GM18951 (cell line): ENCODE measurements at regions not wholly inside any gene's neighbourhood (a gene's known extent, or its start where the extent isn't known, plus 50 kb on each side); places are given as distances from the start of the nearest gene placed in this dataset.

Experiments used
- POLR2A ChIP-seq: IDR thresholded peaks from 4 replicates; pipeline ENCODE4 v1.6.1; 2011; ENCODE audit warnings: mild to moderate bottlenecking; ENCODE audit not compliant: insufficient read length, insufficient read depth; ENCODE audit errors: extremely low read depth
- in situ Hi-C: fragments of 300-500 bp; cut with MboI; formaldehyde crosslinking; loops from one replicate; pipeline ENCODE4 v1.12.0; 2022; ENCODE audit warnings: low sequenced_read_pairs, mixed read lengths, inconsistent platforms; ENCODE audit not compliant: unreplicated experiment

DNA sequence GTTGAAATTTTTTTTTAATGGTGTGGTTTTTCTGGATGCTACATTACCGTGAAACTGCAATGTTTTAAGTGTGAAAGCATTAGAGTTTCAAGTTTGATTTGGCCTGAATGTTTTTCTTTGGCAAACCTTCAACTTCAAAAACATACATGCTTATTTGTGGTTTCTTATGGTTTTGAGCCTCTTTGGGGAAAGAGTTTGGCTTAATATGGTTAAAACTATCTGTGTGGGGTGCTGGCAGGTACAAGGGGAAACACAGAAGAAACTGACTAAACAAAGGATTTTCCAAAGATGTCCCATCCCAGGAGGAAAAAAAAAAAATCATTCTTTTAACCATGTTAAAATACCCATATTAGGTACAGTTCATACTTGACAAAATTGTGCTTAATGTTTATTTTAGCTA is 121.1 kb downstream of the HGF start:
- in situ Hi-C loops: no loop called here
- TF ChIP-seq POLR2A: no peak

DNA sequence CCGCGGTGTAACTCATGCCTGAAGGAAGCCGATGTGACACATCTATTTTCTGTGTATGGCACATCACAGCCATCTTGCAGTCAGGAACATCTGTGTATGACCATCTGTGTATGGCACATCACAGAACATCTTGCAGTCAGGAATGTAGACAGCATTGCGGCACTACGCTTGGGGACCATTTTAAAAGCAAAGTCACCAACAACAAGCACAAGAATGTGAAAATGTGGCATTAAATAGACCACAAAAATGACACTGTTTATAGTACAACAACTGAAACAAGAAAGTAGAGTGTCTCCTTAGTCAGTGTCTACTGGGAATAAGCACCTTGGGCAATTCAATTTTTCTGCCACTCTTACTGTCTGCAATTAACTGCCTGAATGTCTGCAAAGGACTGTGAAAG is 124.4 kb downstream of the HGF start:
- TF ChIP-seq POLR2A: no peak
- in situ Hi-C loops: no loop called here

DNA sequence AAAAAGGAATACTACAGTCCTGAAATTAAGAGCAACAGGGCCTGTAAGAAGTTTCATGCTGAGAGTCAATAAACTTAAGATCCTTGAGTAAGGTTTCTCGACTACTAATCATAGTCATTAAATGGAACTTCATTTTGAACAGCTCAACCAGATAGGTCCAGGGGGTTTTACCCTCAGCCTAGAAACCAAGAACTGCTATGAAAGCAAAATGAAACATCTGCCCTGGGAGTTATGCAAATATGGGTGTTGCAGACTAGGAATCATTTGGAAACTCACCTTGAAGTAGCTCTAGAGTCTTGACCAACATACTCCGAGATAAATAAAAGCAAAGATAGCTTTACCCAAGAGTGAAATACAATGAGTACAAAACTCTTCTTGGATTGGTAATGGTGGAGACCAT is 128.0 kb downstream of the HGF start:
- no peak for TF ChIP-seq POLR2A
- in situ Hi-C loops: no loop called here

DNA sequence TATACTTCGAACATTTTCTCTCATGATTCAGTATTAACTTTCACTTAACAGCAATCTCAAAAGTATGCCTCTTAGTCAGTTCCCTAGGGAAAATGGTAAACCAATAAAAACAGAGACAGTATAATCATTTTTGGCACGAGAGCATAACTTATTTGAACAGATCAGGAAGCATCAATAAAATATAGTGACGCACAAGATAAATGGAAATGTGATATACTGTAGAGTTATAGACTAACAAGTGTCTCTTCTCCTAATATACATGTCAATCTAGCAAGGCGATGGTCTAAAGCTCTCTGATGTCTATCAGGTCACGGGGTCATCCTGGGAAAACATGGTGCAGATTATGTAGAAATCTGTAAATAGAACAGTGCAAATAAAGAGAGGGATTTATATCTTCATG is 131.6 kb downstream of the HGF start:
- in situ Hi-C loops: no loop called here
- no peak for TF ChIP-seq POLR2A

DNA sequence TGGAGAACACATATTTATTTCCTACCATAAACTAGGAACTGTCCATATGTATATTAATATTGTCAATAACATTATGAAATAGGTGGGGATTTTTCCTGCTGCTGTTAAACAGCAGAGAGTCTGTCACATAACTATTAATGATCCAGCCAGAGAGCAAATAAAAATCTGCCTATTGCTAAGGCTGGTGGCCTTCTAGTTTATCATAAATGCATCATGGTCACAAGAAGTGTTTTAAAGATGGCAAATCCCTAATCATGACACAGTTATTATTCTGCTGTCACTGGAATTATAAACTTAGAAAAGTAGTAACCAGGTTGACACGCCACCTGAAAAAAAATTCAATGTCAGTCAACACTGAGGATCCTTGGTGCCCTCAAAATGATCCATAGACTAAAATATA is 132.3 kb downstream of the HGF start:
- no peak for TF ChIP-seq POLR2A

DNA sequence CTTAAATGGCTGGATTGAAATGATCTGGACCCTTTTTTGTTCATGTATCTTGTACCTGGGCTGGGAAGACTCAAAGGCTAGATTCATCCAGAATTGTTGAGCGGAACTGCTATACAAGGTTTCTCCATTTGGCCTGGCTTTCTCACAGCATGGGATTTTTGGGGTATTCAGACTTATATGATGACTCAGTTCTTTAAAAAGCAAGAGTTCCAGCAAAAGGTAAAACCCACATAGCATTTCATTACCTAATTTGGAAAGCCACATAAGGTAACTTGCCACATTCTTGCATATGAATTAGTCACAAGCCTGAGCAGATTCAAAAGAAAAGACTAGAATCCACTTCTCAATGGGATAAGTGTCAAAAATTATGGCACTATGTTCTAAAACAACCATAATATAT is 137.4 kb downstream of the HGF start:
- TF ChIP-seq POLR2A: no peak

More for the DNA sequence above, 132.3 kb downstream of the HGF start:
- in situ Hi-C loops: no loop called here

DNA sequence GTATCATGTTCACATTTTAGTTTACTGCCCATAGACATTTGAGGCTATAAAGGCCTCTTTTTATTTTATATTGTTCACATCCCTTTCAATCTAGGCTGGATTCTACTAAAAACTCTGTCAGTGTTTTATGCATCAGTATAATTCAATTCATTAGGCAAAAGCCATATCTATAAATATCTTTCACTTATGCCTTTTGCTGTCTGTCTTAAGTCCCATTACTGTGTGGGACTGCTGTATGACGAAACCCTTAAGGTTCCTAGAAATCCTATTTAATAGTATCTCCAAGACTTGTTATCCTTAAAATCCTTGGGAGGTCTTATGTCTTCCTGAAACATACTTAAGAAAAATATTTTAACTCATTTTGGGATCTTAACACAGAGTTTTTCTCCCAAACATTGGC is 139.2 kb downstream of the HGF start:
- TF ChIP-seq POLR2A: no peak
- in situ Hi-C loops: no loop called here

More for the DNA sequence above, 137.4 kb downstream of the HGF start:
- in situ Hi-C loops: no loop called here

DNA sequence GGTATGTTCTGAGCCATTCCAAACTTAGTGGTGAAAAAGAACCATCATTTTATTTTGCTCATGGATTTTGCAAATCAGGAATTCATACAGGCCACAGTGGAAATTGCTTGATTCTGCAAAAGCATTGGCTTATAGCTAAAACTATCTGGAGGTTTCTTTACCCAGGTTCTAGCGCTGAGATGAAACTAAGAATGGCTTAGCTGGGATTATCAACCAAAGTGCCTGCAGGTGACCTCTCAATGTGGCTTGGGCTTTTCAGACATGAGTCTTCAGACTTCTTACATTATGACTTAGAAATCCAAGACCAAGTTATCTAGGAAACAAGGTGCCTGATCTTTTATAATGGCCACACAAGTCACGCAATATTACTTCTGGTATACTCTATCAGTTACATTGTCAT is 140.1 kb downstream of the HGF start:
- TF ChIP-seq POLR2A: no peak
- in situ Hi-C loops: no loop called here

DNA sequence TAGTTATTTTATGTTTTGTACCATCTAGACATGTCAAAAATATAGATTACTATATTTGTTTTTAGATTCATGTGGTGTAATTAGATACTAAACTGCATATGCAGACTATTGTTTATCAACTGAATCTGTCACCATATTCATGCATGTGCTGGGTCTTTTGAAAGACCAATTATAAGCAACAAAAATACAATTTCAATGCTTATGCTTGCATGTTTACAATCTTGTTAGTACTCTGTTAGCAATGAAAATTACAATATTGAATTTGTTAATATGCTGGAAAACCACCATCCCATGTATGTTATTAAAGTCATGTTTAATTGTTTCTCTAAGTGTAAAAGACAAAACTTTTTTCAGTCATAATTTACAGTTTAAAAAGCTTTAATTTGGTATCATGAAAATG is 140.9 kb downstream of the HGF start:
- in situ Hi-C loops: no loop called here
- TF ChIP-seq POLR2A: no peak

DNA sequence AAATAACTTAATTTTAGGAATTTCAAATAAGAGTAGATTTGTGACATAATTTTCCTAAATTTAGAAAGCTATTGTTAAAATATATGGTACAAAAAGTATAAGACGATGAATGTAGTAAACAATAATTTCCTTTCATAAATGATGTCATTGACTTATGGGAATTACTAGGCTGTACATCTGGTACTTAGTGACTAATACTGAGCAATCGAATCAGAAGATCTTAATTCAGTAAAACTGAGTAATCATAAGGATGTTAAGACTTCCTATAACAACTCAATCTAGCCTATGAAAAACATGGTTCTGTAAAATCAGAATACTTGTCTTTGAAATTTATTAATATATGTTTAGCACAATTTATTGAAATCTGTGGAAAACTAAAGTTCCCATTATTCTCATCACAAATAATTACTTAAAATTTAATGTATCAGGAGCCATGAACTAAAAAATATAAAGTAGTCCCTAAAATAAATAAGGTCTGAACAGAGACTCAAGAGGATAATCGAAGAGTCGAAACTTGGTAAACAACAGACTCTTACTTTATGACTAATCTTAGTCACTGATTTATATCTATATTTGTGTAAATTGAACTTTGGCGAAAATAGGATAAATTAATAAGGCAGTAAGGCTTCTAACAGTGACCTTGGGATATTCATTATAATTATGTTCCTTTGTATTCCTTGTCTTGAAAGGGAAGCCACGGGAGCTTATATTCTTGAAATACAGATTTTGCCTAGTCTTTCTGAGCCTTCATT is 142.1 kb downstream of the HGF start:
- TF ChIP-seq POLR2A: no peak
- in situ Hi-C loops: no loop called here

DNA sequence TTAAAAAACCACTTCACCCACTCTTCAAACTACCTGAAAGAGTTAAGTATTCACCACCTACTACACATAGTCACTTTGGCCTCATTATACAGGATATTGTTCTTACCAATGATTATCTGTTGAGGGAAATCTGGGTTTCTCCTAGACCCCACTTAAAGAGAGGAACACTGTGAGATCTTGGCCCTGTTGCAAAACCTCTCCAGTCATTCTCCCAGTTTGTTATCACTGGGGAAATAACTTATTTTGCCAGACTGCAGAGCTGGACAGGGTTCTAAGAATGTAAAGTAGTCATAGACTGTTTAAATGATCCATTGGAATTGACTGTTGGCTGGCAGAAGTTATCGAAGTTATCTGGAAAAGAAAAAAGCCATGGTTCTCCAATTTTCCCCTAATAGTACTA is 143.8 kb downstream of the HGF start:
- in situ Hi-C loops: no loop called here
- no peak for TF ChIP-seq POLR2A

DNA sequence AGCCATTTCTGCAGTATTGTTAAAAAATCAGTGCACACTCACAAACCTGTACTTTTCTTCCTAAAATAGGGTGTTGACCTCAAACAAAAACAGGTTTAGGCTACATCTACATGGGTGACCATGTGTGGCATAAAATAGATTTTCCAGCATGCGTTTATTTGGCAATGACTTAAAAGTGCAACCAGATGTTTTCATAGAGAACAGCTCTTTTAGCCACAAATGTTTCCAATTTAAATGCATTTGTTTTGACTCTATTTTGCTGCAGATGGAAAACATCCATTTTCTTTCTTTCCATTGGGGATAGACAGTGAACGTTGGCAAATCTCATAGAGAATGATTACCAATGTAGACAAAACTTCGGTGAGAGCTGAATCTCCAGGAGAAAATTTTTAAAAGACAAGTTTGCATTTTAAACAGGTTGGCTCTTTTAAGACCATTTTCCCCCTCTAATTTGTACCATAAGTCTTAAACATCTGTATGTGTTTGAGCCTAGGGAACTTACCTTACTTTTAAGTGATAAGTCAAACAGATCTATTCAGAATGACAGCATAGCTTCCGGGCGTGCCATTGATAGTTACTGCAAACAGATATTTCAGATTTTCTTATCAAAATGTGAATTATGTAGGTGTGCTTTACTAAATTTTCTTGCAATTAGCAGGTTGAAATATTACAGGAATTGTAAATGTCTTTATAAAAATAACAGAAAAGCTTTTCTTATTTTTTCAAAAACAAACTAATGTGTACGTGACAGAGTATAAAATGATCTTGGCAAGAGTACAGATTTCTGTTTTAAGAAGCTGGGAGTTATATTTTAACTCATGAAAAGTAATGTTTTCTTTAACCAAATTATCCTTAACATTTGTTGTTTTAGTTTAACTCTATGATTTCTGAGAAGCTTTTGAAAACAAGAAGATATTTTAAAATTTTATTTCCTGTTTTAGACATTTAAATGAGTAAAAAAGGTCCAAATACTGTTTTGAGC is 144.9 kb downstream of the HGF start:
- in situ Hi-C loops: no loop called here
- no peak for TF ChIP-seq POLR2A

DNA sequence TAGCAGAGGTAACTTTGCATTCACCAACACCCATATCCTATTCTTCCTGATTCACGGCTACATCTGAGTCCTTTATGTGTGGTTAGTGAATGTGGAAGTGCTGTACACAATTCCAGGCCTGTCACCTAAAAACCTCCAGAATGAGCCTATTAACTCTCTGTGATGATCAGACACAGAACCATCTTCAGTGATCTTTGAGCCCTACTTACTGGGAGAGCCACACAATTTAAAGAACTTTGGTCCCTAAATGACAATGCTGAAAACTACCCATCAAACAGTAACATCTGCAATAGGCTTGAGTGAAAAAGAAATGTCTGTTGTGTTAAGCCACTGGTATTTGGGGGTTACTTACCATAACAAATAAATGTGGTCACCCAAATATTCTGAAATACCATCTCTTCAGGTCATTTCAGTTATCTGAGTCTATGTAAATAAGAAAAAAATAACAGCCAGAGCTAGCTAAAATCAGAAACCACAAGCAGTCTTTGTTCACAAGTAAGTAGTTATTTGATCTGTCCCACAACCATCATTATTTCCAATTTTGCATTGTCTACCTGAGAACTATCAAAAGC is 145.7 kb downstream of the HGF start:
- TF ChIP-seq POLR2A: no peak
- in situ Hi-C loops: no loop called here
